ENCODE measurements at regions not wholly inside any gene's neighbourhood (a gene's known extent, or its start where the extent isn't known, plus 50 kb on each side); places are given as distances from the start of the nearest gene placed in this dataset.

DNA sequence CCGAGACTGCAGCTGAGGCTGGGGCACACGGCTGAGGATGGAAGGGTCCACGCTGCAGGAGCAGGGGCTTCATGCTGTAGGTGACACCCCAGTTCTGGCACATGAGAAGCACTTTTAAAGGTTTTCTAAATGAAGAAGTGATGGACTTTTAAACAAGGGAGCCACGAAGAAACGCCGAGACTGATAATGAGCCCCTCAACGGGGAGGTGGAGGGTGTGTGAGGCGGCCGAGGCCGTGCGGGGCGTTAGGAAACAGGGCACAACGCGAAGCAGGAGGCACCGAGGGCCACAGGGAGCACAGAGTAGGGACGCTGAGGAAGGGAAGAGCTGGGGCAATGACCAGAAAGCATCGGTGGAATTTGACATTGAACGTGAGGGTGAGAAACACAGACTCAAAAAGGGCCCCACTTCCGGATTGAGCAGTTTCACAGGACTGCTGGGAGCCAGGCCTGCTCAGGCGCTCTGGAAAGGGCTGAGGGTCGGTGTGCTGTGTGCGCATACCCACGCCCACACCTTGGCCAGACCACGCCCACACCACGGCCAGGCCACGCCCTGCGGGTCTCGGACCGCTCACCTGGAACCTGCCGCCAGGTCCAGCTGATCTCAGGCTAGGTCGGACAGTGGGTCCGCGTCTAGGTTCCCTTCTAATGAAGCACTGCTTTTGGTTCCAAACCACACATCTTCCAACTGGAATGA, 115.7 kb downstream of the GYPC start:
- H3K36me3 ChIP-seq (ENCODE audit: control insufficient read depth, low read length), result no peaks in the 10 kb centered on the region
- TF ChIP-seq, protein P1, sequence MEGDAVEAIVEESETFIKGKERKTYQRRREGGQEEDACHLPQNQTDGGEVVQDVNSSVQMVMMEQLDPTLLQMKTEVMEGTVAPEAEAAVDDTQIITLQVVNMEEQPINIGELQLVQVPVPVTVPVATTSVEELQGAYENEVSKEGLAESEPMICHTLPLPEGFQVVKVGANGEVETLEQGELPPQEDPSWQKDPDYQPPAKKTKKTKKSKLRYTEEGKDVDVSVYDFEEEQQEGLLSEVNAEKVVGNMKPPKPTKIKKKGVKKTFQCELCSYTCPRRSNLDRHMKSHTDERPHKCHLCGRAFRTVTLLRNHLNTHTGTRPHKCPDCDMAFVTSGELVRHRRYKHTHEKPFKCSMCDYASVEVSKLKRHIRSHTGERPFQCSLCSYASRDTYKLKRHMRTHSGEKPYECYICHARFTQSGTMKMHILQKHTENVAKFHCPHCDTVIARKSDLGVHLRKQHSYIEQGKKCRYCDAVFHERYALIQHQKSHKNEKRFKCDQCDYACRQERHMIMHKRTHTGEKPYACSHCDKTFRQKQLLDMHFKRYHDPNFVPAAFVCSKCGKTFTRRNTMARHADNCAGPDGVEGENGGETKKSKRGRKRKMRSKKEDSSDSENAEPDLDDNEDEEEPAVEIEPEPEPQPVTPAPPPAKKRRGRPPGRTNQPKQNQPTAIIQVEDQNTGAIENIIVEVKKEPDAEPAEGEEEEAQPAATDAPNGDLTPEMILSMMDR (IDR thresholded peaks at IDR 0.05; ENCODE audit: low read depth, low read length, poor library complexity, severe bottlenecking), result no peak
- TF ChIP-seq EZH2phosphoT487 (IDR thresholded peaks at IDR 0.05; ENCODE audit: borderline replicate concordance, low read length), result no peak
- H3K9me3 ChIP-seq (ENCODE audit: control insufficient read depth, insufficient read depth, low read length), result no peaks in the 10 kb centered on the region
- peaks cover under 1% of the 10 kb centered on the region; the same call in 1 of the 2 replicates for H3K4me1 ChIP-seq (ENCODE audit: control insufficient read depth, low read length)
- H3K4me2 ChIP-seq (ENCODE audit: low read length), result no peak overlapping the region
- no peak overlapping the region for H3K4me3 ChIP-seq (ENCODE audit: low read length)
- H3K27me3 ChIP-seq (ENCODE audit: control insufficient read depth, low read length), result peaks cover 6% of the 10 kb centered on the region
- no peaks in the 10 kb centered on the region for H3K9me2 ChIP-seq (replicated peaks; ENCODE audit: control insufficient read depth, low read length)
- H3K79me2 ChIP-seq (ENCODE audit: control insufficient read depth, low read length), result no peaks in the 10 kb centered on the region
- H3K27ac ChIP-seq (ENCODE audit: low read depth, low read length), result no peak overlapping the region
- H3F3A ChIP-seq (ENCODE audit: control insufficient read depth, insufficient read depth), result no peaks in the 10 kb centered on the region
- no peaks in the 10 kb centered on the region for H4K20me1 ChIP-seq (ENCODE audit: control insufficient read depth, insufficient read depth, low read depth, low read length)

DNA sequence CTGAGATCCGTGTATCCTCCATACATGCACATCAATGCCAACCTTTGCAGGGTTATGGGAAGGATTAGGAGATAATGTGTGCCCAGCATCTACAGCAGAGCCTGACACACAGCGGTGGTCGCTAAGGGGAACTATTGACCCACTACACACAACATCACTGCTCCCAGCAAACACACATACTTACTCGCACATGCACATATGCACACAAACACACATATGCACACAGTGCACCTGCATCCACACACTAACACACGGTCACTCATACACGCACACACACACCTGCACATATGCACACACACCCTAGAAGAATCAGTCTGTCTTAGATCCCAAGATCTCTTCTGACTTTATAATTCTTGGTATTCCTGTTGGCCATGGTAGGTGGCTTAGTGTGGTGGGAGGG, 118.3 kb downstream of the GYPC start:
- no peak for TF ChIP-seq EZH2phosphoT487 (IDR thresholded peaks at IDR 0.05; ENCODE audit: borderline replicate concordance, low read length)
- TF ChIP-seq, protein P1 (IDR thresholded peaks at IDR 0.05; ENCODE audit: low read depth, low read length, poor library complexity, severe bottlenecking), result no peak
- Histone ChIP-seq H3K4me3 (ENCODE audit: low read length) (no peak overlapping the region), H3K4me2 (ENCODE audit: low read length) (no peak overlapping the region), H3K4me1 (ENCODE audit: control insufficient read depth, low read length) (peaks cover 7% of the 10 kb centered on the region), H3K36me3 (ENCODE audit: control insufficient read depth, low read length) (no peaks in the 10 kb centered on the region), H3K79me2 (ENCODE audit: control insufficient read depth, low read length) (no peaks in the 10 kb centered on the region), H3K9me3 (ENCODE audit: control insufficient read depth, insufficient read depth, low read length) (no peaks in the 10 kb centered on the region), H4K20me1 (ENCODE audit: control insufficient read depth, insufficient read depth, low read depth, low read length) (no peaks in the 10 kb centered on the region), H3K27ac (ENCODE audit: low read depth, low read length) (no peak overlapping the region), H3K27me3 (ENCODE audit: control insufficient read depth, low read length) (peaks cover 11% of the 10 kb centered on the region), H3F3A (ENCODE audit: control insufficient read depth, insufficient read depth) (no peaks in the 10 kb centered on the region), H3K9me2 (replicated peaks; ENCODE audit: control insufficient read depth, low read length) (no peaks in the 10 kb centered on the region)

DNA sequence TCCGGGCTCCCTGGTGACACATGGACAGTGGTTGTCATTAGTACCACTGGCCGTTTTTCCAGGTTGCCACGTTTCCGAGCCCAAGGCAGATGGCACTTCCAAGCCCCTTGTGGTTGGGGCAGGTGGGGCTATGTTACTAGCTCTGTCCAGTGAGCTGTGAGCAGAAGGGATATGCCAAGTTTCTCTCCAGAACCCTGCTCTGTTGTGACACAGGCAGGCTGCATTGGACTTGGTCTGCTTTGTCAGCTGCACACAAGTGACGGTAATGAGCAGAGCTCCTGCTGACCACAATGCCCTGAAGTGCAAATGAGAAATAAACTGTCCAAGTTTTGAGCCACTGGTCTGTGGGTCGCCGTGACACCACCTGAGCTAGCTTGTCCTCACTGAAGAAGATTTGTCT, 118.8 kb downstream of the GYPC start:
- H3K4me3 ChIP-seq (ENCODE audit: low read length), result no peak overlapping the region
- H3K9me2 ChIP-seq (replicated peaks; ENCODE audit: control insufficient read depth, low read length), result no peaks in the 10 kb centered on the region
- H3K4me2 ChIP-seq (ENCODE audit: low read length), result no peak overlapping the region
- no peaks in the 10 kb centered on the region for H3K36me3 ChIP-seq (ENCODE audit: control insufficient read depth, low read length)
- peaks cover 11% of the 10 kb centered on the region for H3K27me3 ChIP-seq (ENCODE audit: control insufficient read depth, low read length)
- H3K4me1 ChIP-seq (ENCODE audit: control insufficient read depth, low read length), result peaks cover 7% of the 10 kb centered on the region
- H3F3A ChIP-seq (ENCODE audit: control insufficient read depth, insufficient read depth), result no peaks in the 10 kb centered on the region
- H3K27ac ChIP-seq (ENCODE audit: low read depth, low read length), result no peak overlapping the region
- H4K20me1 ChIP-seq (ENCODE audit: control insufficient read depth, insufficient read depth, low read depth, low read length), result no peaks in the 10 kb centered on the region
- TF ChIP-seq EZH2phosphoT487 (IDR thresholded peaks at IDR 0.05; ENCODE audit: borderline replicate concordance, low read length), result no peak
- TF ChIP-seq, protein P1 (IDR thresholded peaks at IDR 0.05; ENCODE audit: low read depth, low read length, poor library complexity, severe bottlenecking), result no peak
- no peaks in the 10 kb centered on the region for H3K79me2 ChIP-seq (ENCODE audit: control insufficient read depth, low read length)
- H3K9me3 ChIP-seq (ENCODE audit: control insufficient read depth, insufficient read depth, low read length), result no peaks in the 10 kb centered on the region

Data from DOHH2 (cell line).